Esophagus squamous epithelium (tissue), 4 donors: ENCODE measurements at regions not wholly inside any gene's neighbourhood (a gene's known extent, or its start where the extent isn't known, plus 50 kb on each side); places are given as distances from the start of the nearest gene placed in this dataset.

Experiments
- CTCF ChIP-seq, 6 experiments: fragments of 450-650 bp in 4 of 6; fragments of 200-600 bp in 2 of 6; sonication (generic) in 2 of 6; IDR thresholded peaks; one replicate each; pipeline ENCODE4 v1.5.1; 2016 to 2019; ENCODE audit warnings: antibody characterized with exemption in 6 of 6, mild to moderate bottlenecking in 4 of 6, moderate library complexity in 4 of 6
- POLR2A ChIP-seq, 4 donors: fragments of 450-650 bp; IDR thresholded peaks; one replicate each; pipeline ENCODE4 v1.6.1; 2017; ENCODE audit warnings: antibody characterized with exemption in 4 of 4, mild to moderate bottlenecking in 4 of 4, moderate library complexity in 3 of 4

- TF ChIP-seq CTCF (IDR thresholded peaks at IDR 0.05): no peak
- no peak for TF ChIP-seq POLR2A (IDR thresholded peaks at IDR 0.05)
Measured at GRCh38 chr5:98471458-98471857, 302.0 kb upstream of the RGMB start.
